PFSK-1 (cell line): ENCODE measurements at regions not wholly inside any gene's neighbourhood (a gene's known extent, or its start where the extent isn't known, plus 50 kb on each side); places are given as distances from the start of the nearest gene placed in this dataset.

Experiments
- FOXP2 ChIP-seq: optimal IDR thresholded peaks from 2 replicates; pipeline ENCODE3; 2011; ENCODE audit warnings: borderline replicate concordance, control low read depth, inconsistent platforms; ENCODE audit not compliant: insufficient read depth; ENCODE audit errors: extremely low read length, extremely low read depth
- POLR2AphosphoS5 ChIP-seq: IDR thresholded peaks from 2 replicates; pipeline ENCODE4 v1.6.1; 2012; ENCODE audit warnings: low read depth, mild to moderate bottlenecking, control low read depth, low read length, moderate library complexity
- REST ChIP-seq, 2 experiments: IDR thresholded peaks; 2 replicates each; pipeline versions ENCODE4 v1.6.1 to v1.8.0; 2011 to 2012; ENCODE audit warnings: low read depth in 2 of 2, low read length in 2 of 2, control low read depth in 1 of 2, inconsistent platforms in 1 of 2, mild to moderate bottlenecking in 1 of 2, moderate library complexity in 1 of 2; ENCODE audit not compliant: insufficient read depth in 1 of 2
- SIN3A ChIP-seq: IDR thresholded peaks from 2 replicates; pipeline ENCODE4 v1.6.1; 2012; ENCODE audit warnings: mild to moderate bottlenecking, low read length, moderate library complexity, borderline replicate concordance; ENCODE audit not compliant: insufficient read depth
- TAF1 ChIP-seq: IDR thresholded peaks from 2 replicates; pipeline ENCODE4 v1.6.1; 2012; ENCODE audit warnings: low read length, control low read depth, borderline replicate concordance; ENCODE audit not compliant: insufficient read depth

- TF ChIP-seq POLR2AphosphoS5 (no peak), TAF1 (no peak), SIN3A (no peak), REST (IDR thresholded peaks at IDR 0.05; ENCODE audit: insufficient read depth in 1 of 2, low read depth in 2 of 2, low read length in 2 of 2) (no peak), FOXP2 (no peak)
Observed at GRCh38 chr1:218617986-218618385, 272.9 kb downstream of the TGFB2 start.
